Gastrocnemius medialis (tissue), 4 donors: ENCODE measurements at regions not wholly inside any gene's neighbourhood (a gene's known extent, or its start where the extent isn't known, plus 50 kb on each side); places are given as distances from the start of the nearest gene placed in this dataset.

ENCODE experiments used
- CTCF ChIP-seq, 5 experiments: fragments of 450-650 bp in 3 of 5; fragments of 200-600 bp in 2 of 5; sonication (generic) in 2 of 5; IDR thresholded peaks in 4 of 5; conservative IDR thresholded peaks in 1 of 5; 1 replicate in 4 of 5; 2 replicates in 1 of 5; pipeline ENCODE4 v1.5.1; 2016 to 2019; ENCODE audit warnings: antibody characterized with exemption in 5 of 5, mild to moderate bottlenecking in 3 of 5, moderate library complexity in 3 of 5
- POLR2A ChIP-seq, 2 donors: fragments of 450-650 bp; IDR thresholded peaks; one replicate each; pipeline ENCODE4 v1.6.1; 2017; ENCODE audit warnings: antibody characterized with exemption in 2 of 2, mild to moderate bottlenecking in 2 of 2, moderate library complexity in 2 of 2

DNA sequence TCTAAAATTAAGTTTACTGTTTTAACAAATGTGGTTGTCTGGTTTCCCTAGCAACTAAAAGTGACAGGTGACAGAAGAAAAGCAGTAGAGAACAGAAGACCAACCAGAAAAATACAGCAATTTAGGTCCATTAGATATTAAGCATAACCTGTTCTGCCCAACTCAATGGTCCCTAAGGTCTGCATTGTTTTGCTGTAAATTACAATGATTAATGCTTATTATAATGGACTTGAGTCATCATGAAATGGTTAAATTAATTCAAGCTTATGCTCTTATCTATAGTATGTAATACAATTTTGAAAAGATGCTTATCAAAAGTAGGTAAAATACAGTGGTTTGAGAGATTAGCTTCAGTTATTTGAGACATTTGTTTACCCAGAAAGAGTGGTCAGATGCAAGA lies 378.0 kb downstream of the GRB14 start:
- TF ChIP-seq CTCF (IDR thresholded peaks at IDR 0.05 in 4 of 5, conservative IDR thresholded peaks at IDR 0.05 in 1 of 5) = no peak
- no peak for TF ChIP-seq POLR2A (IDR thresholded peaks at IDR 0.05)
